Natural killer cell (primary cell): ENCODE measurements at regions not wholly inside any gene's neighbourhood (a gene's known extent, or its start where the extent isn't known, plus 50 kb on each side); places are given as distances from the start of the nearest gene placed in this dataset.
A peak's percentile ranks its signal among the peaks of the same experiment; 100 is the strongest.

Experiments
- ATAC-seq, 3 donors: fragments of 150-1000 bp in 2 of 3; fragments of 200-7000 bp in 1 of 3; cut with Tn5 transposase; 1 replicate in 1 of 3; 2 replicates in 2 of 3; pipeline ENCODE4 v1.10.0; 2021; ENCODE audit warnings: mild to moderate bottlenecking in 2 of 3, moderate library complexity in 2 of 3
- DNase-seq, 2 donors: peaks; one replicate each; pipeline versions ENCODE4 v3.0.0 to v3.0.0-alpha.2; 2013 to 2021; ENCODE audit warnings: mixed read lengths in 1 of 2
- H3K27ac ChIP-seq: one replicate; pipeline ENCODE4 v1.5.1; 2013; ENCODE audit warnings: mild to moderate bottlenecking, low read length
- H3K27me3 ChIP-seq: one replicate; pipeline ENCODE4 v1.6.1; 2013; ENCODE audit warnings: low read length; ENCODE audit not compliant: control insufficient read depth, insufficient read depth
- H3K36me3 ChIP-seq: one replicate; pipeline ENCODE4 v1.6.1; 2013; ENCODE audit warnings: low read length; ENCODE audit not compliant: control insufficient read depth, insufficient read depth
- H3K4me1 ChIP-seq: one replicate; pipeline ENCODE4 v1.6.1; 2013; ENCODE audit warnings: low read length; ENCODE audit not compliant: control insufficient read depth, insufficient read depth
- H3K4me3 ChIP-seq: one replicate; pipeline ENCODE4 v1.5.1; 2013; ENCODE audit warnings: low read length
- H3K9me3 ChIP-seq: one replicate; pipeline ENCODE4 v1.6.1; 2013; ENCODE audit warnings: low read length; ENCODE audit not compliant: control insufficient read depth, insufficient read depth
- H3K27ac Mint-ChIP-seq, 2 donors: one replicate each; pipeline ENCODE4 v1.8.0; 2022; ENCODE audit warnings: mild to moderate bottlenecking in 2 of 2, mixed read lengths in 2 of 2, moderate library complexity in 1 of 2
- H3K27me3 Mint-ChIP-seq, 2 donors: one replicate each; pipeline ENCODE4 v1.8.0; 2022; ENCODE audit warnings: low read depth in 2 of 2, mixed read lengths in 2 of 2
- H3K36me3 Mint-ChIP-seq: one replicate; pipeline ENCODE4 v1.8.0; 2022; ENCODE audit warnings: mixed read lengths
- H3K4me1 Mint-ChIP-seq, 2 donors: one replicate each; pipeline ENCODE4 v1.8.0; 2022; ENCODE audit warnings: mixed read lengths in 2 of 2
- H3K4me3 Mint-ChIP-seq: one replicate; pipeline ENCODE4 v1.8.0; 2022; ENCODE audit warnings: mild to moderate bottlenecking, moderate library complexity, mixed read lengths
- H3K9me3 Mint-ChIP-seq, 2 donors: one replicate each; pipeline ENCODE4 v1.8.0; 2022; ENCODE audit warnings: mixed read lengths in 2 of 2
- WGBS: methylation state at CpG from one replicate; pipeline ENCODE4 v1.1.7; 2013; ENCODE audit warnings: missing lambda C conversion rate; ENCODE audit not compliant: insufficient coverage; 5-methylcytosine and 5-hydroxymethylcytosine counted together
- intact Hi-C: fragments of 100-400 bp; cut with micrococcal nuclease; formaldehyde crosslinking; loops from one replicate; pipeline ENCODE4 v1.14.2; 2022
- TF ChIP-seq, protein P1 (sequence below): fragments of 200-600 bp; IDR thresholded peaks from one replicate; pipeline ENCODE4 v1.8.0; 2022; ENCODE audit warnings: antibody characterized with exemption

DNA sequence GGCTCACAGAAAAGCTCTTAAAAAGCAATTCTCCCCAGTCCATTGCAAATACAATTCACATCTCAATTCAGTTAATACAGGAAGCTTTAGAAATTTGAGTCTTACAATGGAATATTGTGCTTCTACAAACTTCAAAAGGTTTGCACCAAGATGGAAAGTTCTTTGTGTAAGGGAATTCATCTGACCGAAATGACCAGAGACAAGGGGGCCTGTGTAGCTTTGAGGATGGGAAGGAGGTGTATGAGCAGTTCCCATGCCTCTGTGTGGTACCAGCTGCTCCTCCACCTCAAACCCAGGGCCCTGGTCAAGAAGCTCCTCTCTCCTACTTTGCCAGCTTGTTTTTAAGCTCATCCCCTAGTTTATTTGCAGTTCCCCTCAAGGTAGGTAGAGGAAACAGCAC, 312.8 kb upstream of the PKDCC start:
- no peak for DNase-seq
- Histone ChIP-seq H3K4me3 (no peak overlapping the region), H3K9me3 (no peaks in the 10 kb centered on the region), H3K4me1 (no peaks in the 10 kb centered on the region), H3K27ac (no peak overlapping the region), H3K27me3 (no peaks in the 10 kb centered on the region), H3K36me3 (no peaks in the 10 kb centered on the region)
- Mint-ChIP-seq H3K27ac (no peak overlapping the region), H3K36me3 (no peaks in the 10 kb centered on the region), H3K4me1 (peaks cover 0 to 10% of the 10 kb centered on the region in 2 donors), H3K4me3 (no peak overlapping the region), H3K27me3 (peaks cover 4 to 36% of the 10 kb centered on the region in 2 donors), H3K9me3 (no peaks in the 10 kb centered on the region)
- TF ChIP-seq, protein P1, sequence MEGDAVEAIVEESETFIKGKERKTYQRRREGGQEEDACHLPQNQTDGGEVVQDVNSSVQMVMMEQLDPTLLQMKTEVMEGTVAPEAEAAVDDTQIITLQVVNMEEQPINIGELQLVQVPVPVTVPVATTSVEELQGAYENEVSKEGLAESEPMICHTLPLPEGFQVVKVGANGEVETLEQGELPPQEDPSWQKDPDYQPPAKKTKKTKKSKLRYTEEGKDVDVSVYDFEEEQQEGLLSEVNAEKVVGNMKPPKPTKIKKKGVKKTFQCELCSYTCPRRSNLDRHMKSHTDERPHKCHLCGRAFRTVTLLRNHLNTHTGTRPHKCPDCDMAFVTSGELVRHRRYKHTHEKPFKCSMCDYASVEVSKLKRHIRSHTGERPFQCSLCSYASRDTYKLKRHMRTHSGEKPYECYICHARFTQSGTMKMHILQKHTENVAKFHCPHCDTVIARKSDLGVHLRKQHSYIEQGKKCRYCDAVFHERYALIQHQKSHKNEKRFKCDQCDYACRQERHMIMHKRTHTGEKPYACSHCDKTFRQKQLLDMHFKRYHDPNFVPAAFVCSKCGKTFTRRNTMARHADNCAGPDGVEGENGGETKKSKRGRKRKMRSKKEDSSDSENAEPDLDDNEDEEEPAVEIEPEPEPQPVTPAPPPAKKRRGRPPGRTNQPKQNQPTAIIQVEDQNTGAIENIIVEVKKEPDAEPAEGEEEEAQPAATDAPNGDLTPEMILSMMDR: no peak
- WGBS: 91% methylated on average over 1 of the region's 1 CpG
- intact Hi-C loops: no loop called here
- no peak for ATAC-seq

- DNase-seq: no peak
- Mint-ChIP-seq H3K27ac (no peak overlapping the region), H3K27me3 (peaks cover 4 to 41% of the 10 kb centered on the region in 2 donors), H3K4me3 (no peak overlapping the region), H3K36me3 (no peaks in the 10 kb centered on the region), H3K9me3 (no peaks in the 10 kb centered on the region), H3K4me1 (peaks cover 0 to 10% of the 10 kb centered on the region in 2 donors)
- WGBS: 53% methylated on average over 2 of the region's 2 CpGs
- Histone ChIP-seq H3K27ac (no peak overlapping the region), H3K9me3 (no peaks in the 10 kb centered on the region), H3K4me3 (no peak overlapping the region), H3K27me3 (no peaks in the 10 kb centered on the region), H3K4me1 (no peaks in the 10 kb centered on the region), H3K36me3 (no peaks in the 10 kb centered on the region)
- no peak for ATAC-seq
- TF ChIP-seq, protein P1: no peak
- intact Hi-C loops: no loop called here
Observed at GRCh38 chr2:41735476-41735875, 312.3 kb upstream of the PKDCC start.

DNA sequence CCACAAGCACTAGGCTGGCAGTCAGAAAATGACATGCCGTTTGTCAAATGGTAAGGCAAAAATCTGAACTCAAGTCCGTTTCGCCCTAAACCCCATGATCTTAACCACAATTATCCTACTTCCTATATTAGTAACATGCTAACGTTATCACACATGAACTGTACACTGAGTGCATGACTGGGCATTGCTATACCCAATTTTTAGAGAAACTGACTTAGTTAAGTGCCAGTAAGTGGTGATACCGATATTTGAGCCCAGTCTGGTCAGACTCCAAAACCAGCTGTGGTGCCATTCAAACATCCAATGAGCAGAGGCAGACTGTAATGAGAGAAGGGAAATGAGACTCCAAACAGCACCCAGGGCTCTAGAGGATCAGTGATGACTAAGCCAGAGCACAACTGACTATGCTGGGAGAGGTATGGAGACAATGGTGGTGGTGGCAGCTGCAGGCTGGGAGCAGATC, 311.7 kb upstream of the PKDCC start:
- Histone ChIP-seq H3K36me3 (no peaks in the 10 kb centered on the region), H3K4me1 (no peaks in the 10 kb centered on the region), H3K4me3 (no peak overlapping the region), H3K9me3 (no peaks in the 10 kb centered on the region), H3K27me3 (no peaks in the 10 kb centered on the region), H3K27ac (no peak overlapping the region)
- Mint-ChIP-seq H3K27me3 (peaks cover 4 to 41% of the 10 kb centered on the region in 2 donors), H3K9me3 (no peaks in the 10 kb centered on the region), H3K36me3 (no peaks in the 10 kb centered on the region), H3K4me3 (no peak overlapping the region), H3K4me1 (peaks cover 0 to 10% of the 10 kb centered on the region in 2 donors), H3K27ac (no peak overlapping the region)
- ATAC-seq (peak in 1 of 3 donors; percentile 55), DNase-seq (no peak)
- WGBS: 7% methylated on average over 5 of the region's 5 CpGs
- intact Hi-C loops: no loop called here
- TF ChIP-seq, protein P1: no peak

DNA sequence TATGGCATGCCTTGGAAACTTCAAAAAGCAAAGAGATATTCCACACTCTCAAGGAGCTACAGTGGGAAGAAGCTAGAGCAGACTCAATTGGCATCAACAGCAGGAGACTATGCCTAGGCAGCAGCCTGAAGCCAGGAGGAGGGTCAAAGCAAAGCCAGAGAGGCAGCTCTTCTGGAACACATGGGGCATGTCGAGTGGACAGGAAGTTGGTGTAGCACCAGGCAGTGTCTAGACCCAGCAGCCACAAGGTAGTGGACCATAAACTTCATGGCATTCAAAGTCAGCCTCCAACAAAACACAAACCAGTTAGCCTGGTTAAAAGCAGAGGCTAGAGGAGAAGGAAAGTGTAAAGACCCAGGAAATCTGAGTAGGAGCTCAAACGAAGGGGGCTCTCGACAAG, 311.2 kb upstream of the PKDCC start:
- Histone ChIP-seq H3K36me3 (no peaks in the 10 kb centered on the region), H3K27ac (no peak overlapping the region), H3K4me3 (no peak overlapping the region), H3K4me1 (no peaks in the 10 kb centered on the region), H3K9me3 (no peaks in the 10 kb centered on the region), H3K27me3 (no peaks in the 10 kb centered on the region)
- ATAC-seq: no peak
- TF ChIP-seq, protein P1: no peak
- Mint-ChIP-seq H3K4me3 (no peak overlapping the region), H3K27ac (no peak overlapping the region), H3K4me1 (peaks cover 0 to 10% of the 10 kb centered on the region in 2 donors), H3K36me3 (no peaks in the 10 kb centered on the region), H3K27me3 (peaks cover 2 to 41% of the 10 kb centered on the region in 2 donors), H3K9me3 (no peaks in the 10 kb centered on the region)
- 76% methylated on average over 3 of the region's 3 CpGs for WGBS
- DNase-seq: no peak
- intact Hi-C loops: no loop called here
